ENCODE measurements at regions not wholly inside any gene's neighbourhood (a gene's known extent, or its start where the extent isn't known, plus 50 kb on each side); places are given as distances from the start of the nearest gene placed in this dataset.
"Not testable (repeated sequence)": the region's sequence is repeated elsewhere in the genome, so short reads cannot be mapped to it uniquely, and the experiment has no call there.

GRCh38 chr10:118463740-118464139 lies 121.6 kb upstream of the FAM204A start:
- no peak for DNase-seq

- no peak for DNase-seq
These were observed 120.3 kb upstream of the FAM204A start for GRCh38 chr10:118462401-118462800.

GRCh38 chr10:118459642-118460193 lies 117.6 kb upstream of the FAM204A start:
- DNase-seq = peak; percentile 76

DNA sequence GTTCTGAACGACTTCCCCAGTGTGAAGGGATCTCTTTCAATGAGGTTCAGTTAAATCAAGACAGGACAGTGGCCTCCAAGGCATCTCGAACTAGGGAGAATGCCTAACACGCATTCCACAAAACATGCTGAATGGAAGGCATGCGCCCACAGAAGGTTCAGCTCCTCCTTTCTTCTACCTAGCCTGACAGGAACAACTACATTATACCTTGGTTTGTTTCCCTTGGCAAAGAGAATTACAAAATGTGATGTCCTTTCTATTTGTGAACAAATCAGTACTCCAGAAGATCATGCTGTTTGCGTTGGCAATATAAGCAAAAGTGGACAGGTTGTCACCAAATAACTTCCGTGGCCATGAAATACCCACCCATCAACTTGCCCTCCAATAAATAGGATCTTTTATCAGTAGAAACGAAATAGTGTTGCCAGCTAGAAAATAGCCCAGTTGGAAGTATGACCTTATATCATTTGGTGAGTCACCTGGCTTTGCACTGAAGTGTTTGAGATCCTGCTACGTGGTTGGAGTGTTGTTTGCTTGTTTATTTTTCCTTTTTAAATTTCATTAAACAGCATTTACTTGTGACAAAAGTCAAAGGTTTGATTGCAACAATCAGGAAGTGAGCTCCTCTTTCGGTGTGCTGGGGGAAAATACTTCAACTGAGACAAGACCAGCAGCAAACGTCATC lies 117.0 kb upstream of the FAM204A start:
- no peak for DNase-seq

DNA sequence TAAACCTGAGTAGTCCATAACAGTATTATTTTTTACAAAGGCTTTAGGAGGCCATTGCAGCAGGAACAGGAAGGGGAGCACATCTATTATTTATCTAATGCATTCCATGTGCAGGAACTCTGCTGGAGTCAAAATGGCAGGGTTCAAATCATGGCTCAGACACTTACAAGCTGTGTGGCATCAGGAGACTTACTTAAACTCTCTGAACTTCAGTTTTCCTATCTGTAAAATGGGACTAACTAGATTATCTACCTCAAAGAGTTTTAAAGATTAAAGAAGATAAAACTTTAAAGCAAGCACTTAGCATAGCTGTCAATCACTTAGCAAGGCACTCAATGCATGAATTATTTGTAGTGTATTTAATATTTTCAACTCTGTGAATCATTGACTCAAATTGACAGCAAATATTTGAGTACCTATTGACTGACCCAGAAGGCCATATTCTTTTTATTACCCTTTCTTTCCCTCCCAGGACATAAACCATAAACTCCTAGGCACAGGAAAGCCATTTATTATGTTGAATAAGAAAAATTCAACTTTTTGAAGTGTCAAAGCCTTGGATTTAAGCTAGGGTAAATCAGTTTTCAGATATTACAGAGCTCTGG lies 115.8 kb upstream of the FAM204A start:
- DNase-seq = no peak

DNA sequence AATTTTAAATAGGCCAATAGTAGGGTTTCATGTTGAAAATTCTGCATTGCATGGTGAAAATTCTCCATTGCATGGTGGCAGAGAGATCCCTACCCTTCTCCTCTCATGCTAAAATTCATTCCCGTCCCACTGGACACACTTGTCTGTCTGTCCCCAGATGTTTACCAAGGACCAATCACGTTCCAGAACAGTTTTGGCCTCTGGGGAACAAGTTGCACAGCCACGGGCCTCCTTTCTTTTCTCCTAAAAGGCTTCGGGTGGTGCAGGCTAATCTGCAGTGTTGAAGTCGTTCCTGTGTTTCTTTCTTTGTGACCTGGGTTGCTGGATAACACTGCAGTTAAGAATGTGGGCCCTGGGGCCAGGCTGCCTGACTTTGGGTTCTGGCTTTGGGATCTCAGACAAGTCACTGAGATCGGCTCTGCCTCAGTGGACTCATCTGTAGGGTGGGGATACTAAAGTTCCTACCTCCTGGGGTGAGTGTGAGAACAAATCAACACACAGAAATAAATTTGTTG lies 113.1 kb upstream of the FAM204A start:
- DNase-seq = no peak

DNA sequence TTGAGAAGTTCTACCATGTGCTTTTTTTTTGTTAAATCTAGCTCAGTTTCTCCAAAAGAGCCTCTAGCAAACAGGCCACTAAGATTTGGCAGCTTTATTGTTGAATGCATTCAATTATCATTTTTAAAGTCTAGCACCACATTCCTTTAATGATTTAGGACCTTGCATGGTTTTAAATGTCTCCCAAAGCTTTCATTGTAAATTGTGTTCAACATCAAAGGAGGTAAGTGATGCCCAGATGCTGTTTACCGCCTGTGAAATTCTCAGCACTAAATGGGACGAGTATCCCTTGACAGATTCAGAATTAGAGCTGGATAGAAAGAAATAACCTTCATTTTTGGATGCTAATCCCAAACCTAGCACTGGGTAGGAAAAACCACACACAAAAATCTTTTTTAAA lies 112.1 kb upstream of the FAM204A start:
- no peak for DNase-seq

DNA sequence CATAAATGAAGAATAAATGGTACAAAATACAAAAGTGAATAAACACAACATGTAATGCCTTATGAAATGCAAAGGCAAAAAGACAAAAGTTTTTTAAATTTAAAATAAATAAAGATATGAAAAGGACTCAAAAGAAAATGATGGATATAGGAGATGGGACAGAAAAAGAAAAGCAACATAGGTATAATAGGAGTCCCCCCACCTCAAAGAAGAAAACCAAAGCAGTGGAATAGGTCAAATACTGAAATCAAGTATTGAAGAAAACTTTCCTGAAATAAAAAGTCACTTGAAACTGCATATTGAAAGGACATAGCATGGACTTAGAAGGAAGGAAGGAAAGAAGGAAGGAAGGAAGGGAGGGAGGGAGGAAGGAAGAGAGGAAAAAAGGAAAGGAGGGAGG lies 110.0 kb upstream of the FAM204A start:
- no peak for DNase-seq

- DNase-seq = no peak
These were observed 107.4 kb upstream of the FAM204A start for GRCh38 chr10:118449521-118449920.

- no peak for DNase-seq
These were observed 106.6 kb upstream of the FAM204A start for GRCh38 chr10:118448744-118449143.

- no peak for DNase-seq
These were observed 105.5 kb upstream of the FAM204A start for GRCh38 chr10:118447478-118448270.

DNA sequence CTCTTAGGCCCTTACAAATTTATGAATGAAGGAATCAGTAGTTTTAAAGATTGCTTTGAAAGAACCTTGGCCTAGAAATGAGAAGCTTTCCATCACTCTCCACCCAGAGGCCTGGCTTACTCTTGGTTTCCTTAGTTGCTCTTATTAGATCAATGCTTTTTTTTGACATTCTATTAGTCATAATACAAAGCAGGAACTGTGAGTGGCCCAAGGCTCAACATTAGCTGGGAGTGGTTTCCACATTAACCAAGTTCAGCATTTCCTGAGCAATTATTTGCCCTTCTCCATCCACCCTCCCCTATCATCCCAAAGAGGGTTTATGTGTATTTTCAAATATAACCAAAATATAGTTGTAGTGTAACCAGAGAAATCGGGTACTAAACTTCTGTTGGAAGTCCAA lies 103.4 kb upstream of the FAM204A start:
- no peak for DNase-seq

- no peak for DNase-seq
These were observed 101.9 kb upstream of the FAM204A start for GRCh38 chr10:118444069-118444468.

DNA sequence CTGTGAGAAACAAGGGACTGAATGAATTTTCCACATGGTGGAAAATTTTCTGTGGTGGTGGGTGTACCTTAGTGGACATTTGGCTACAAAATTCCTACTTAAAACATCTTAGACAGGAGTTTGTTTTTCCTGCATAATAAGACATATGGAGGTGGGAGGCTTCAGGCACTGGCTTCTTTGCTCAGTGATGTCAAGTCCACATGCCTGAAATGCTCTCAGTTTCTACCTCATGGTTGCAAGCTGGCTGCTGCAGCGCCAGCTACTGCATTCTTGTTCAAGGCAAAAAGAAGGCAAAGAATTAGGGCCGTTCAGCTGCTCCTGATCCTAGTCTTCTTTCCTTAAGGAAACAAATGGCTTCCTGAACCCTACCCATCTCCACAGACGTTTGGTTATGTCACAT lies 99.9 kb upstream of the FAM204A start:
- DNase-seq = no peak

DNA sequence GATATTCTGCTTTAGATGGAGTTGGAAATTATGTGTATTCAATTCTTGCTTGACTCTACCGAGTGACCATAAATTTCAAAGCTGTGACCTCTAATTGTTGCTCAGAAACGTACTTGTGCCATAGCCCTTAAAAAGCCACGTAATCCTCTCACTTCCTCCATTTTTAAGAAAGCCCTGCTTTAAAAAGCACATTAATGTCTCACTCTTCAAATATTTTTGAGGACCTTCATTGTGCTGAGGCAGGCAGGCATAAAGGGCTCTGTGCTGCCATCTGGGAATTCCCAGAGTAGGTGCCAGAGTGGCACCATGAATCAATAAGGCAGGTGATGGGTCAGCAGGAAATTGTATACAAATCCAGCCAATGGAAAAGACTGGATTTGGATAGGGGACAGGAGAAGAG lies 97.7 kb upstream of the FAM204A start:
- no peak for DNase-seq

GRCh38 chr10:118436742-118437141 lies 94.6 kb upstream of the FAM204A start:
- no peak for DNase-seq

DNA sequence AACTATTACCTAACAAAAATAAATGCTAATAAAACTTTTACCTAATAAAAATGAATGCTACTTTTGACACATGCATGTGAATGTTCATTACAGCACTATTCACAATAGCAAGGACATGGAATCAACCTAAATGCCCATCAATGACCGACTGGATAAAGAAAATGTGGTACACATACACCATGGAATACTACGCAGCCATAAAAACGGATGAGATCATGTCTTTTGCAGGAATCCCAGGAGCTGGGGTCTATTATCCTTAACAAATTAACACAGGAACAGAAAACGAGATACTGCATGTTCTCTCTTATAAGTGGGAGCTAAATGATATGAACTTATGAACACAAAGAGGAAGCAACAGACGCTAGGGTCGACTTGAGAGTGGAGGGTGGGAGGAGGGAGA lies 88.1 kb upstream of the FAM204A start:
- DNase-seq = no peak

DNA sequence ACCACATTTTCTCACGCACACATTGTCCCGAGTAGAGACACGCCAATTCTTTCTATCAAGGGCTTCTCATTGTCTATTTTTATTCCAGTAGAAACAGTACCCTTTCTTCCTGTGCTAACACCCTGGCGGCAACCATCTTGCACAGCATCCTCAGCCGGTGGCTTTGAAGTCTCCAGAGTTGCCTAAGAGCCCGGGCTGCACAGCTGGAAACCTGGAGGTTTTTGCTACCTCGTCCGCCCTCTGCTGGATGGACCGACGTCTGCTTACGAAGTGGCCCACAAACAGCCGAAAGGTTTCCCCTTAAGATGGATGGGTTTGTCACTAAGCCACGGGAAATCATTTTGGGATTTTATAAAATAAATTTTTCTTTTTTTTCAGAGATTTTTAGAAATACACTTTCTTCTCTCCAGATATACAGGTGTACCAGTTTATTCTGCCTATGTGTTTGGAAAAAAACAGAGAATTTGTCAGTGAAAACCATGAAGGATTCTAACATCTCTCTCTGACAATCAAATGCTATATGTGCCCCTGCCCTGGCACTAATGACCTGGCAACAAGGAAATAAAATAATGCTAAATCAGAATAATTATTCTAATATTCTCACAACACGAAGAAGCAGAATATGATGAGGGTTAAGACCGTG lies 81.8 kb upstream of the FAM204A start:
- DNase-seq = peak; percentile 88

DNA sequence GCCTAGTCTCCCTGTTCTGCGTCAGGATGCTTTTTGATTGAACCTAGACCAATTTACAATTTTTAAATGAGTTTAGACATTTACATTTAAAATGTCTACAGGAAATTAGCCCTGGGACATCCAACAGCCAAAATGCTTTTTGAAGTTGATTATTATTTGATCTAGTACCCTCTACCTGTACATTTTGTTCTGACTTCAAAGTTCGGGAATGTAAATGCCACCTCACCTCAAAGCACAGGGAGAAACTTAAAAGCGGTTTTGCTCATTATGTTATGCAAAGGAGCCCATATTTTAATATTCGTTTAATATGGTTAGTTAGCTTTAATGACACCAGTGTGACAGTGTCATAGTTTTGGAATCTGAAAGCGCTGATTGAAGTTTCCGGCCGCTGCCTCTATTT lies 80.1 kb upstream of the FAM204A start:
- DNase-seq = no peak

DNA sequence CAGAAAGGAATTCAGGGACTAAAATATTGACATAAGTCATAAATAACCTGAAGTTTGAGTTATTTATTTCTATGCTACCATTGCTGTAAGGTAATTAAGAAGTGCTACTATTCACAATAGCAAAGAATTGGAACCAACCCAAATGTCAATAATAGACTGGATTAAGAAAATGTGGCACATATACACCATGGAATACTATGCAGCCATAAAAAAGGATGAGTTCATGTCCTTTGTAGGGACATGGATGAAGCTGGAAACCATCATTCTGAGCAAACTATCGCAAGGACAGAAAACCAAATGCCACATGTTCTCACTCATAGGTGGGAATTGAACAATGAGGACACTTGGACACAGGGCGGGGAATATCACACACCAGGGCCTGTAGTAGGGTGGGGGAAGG lies 77.9 kb upstream of the FAM204A start:
- DNase-seq = not testable (repeated sequence)

DNA sequence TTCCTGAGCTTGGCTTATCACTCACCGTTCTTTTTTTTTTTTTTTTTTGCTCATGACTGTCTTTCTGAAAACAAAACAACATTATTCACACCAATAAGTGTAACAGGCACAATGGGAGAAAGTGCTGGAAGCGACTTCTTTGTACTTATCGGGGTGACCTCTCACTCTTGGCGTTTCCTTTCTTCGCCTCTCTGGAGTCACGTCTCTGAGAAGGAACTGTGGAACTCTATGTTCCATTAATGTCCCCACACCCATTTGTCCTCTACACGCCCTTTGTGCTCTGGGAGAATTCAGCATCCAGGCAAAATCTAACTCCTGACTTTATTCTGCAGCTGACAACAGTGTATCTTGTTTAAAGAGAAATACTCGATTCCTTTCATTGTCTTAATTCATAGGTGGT lies 70.8 kb upstream of the FAM204A start:
- no peak for DNase-seq

DNA sequence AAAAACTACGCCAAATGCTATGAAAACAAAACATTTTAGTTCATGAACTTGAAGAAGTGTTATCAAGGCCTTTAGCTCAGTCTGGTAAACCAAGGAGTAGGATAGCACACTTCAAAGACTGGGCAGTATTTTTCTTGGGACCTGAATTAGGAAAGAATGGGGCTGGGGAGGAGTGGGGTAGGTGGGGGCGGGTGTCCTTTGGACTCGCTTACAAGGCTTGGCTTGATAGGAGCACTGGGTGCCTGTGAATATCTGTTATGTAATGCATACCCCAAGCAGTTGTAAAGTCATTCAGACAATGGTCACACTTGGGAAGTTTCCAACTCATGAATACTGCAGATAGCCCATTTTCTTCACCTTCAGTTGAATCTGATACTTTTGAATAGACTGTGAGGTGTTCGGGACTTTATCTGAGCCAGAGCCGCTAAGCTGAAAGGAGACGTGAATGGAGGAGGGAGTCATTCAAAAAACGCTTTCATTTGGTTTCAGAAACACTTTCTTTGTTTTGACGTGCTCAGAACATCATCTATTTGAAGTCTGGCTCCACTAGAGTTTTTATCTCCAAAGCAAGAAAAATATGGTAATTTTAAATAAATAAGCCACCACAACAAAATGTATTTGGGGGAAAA lies 70.1 kb upstream of the FAM204A start:
- no peak for DNase-seq

GRCh38 chr10:118409295-118409694 lies 67.2 kb upstream of the FAM204A start:
- no peak for DNase-seq

All from hematopoietic multipotent progenitor cell treated with erythropoietin and hydrocortisone succinate and interleukin-3 and kit ligand, for 6 days (in vitro differentiated cells).